GM12878 (cell line): ENCODE measurements at regions not wholly inside any gene's neighbourhood (a gene's known extent, or its start where the extent isn't known, plus 50 kb on each side); places are given as distances from the start of the nearest gene placed in this dataset.

ENCODE experiments used
- ATAC-seq: fragments of 200-7000 bp; cut with Tn5 transposase; 3 replicates; pipeline ENCODE4 v1.9.1; 2020; ENCODE audit warnings: mild to moderate bottlenecking, moderate library complexity
- BruUV-seq: library from RNA; stranded (reverse); fragments of 400-500 nt; replicated peaks from 2 replicates; lab custom pipeline; 2021; lab: Mats Ljungman, UMichigan
- CTCF ChIA-PET: fragments of 300-600 bp; sonication (Branson Sonifier 250); formaldehyde crosslinking; extraction: SDS; loops from one replicate; lab custom pipeline; 2021; ENCODE audit warnings: inconsistent platforms; lab: Yijun Ruan, JAX
- POLR2A ChIA-PET: fragments of 350-600 bp; formaldehyde crosslinking; extraction: SDS; loops from one replicate; lab custom pipeline; 2021; ENCODE audit warnings: inconsistent platforms; lab: Charles Lee
- RAD21 ChIA-PET: fragments of 300-600 bp; sonication (Branson Sonifier 250); formaldehyde crosslinking; loops from one replicate; lab custom pipeline; 2023; ENCODE audit warnings: antibody characterized with exemption; ENCODE audit not compliant: unreplicated experiment; lab: Charles Lee
- SMC1A ChIA-PET: fragments of 300-600 bp; sonication (Branson Sonifier 250); formaldehyde crosslinking; loops from one replicate; lab custom pipeline; 2023; ENCODE audit not compliant: unreplicated experiment, uncharacterized antibody; lab: Charles Lee
- DNase-seq: peaks from one replicate; pipeline ENCODE4 v3.0.0-alpha.2; 2011; ENCODE audit warnings: low read depth, low spot score
- FAIRE-seq: peaks from 3 replicates; lab custom pipeline; 2011; peaks lifted over from hg19 to GRCh38; lab: Jason Lieb, UNC
- H2AFZ ChIP-seq: 2 replicates; pipeline ENCODE4 v1.6.0; 2011; ENCODE audit warnings: low read depth, low read length, control low read depth; ENCODE audit not compliant: control insufficient read depth
- H3K27ac ChIP-seq: 2 replicates; pipeline ENCODE4 v1.5.1; 2011; ENCODE audit warnings: control low read depth; ENCODE audit not compliant: control insufficient read depth, insufficient read depth
- H3K27me3 ChIP-seq, 2 experiments: replicated peaks in 1 of 2; 2 replicates each; pipeline versions ENCODE4 v1.6.0 to v1.6.1; 2011; ENCODE audit warnings: low read length in 1 of 2; ENCODE audit not compliant: control insufficient read depth in 2 of 2, insufficient read depth in 2 of 2
- H3K36me3 ChIP-seq, 2 experiments: 2 replicates each; pipeline ENCODE4 v1.5.1; 2011; ENCODE audit warnings: low read length in 1 of 2; ENCODE audit not compliant: control insufficient read depth in 2 of 2, insufficient read depth in 2 of 2
- H3K4me1 ChIP-seq: 2 replicates; pipeline ENCODE4 v1.6.1; 2011; ENCODE audit warnings: mild to moderate bottlenecking, low read length, moderate library complexity, mixed read lengths; ENCODE audit not compliant: control insufficient read depth, insufficient read depth
- H3K4me2 ChIP-seq: 2 replicates; pipeline ENCODE4 v1.6.0; 2011; ENCODE audit warnings: control low read depth; ENCODE audit not compliant: control insufficient read depth, insufficient read depth
- H3K4me3 ChIP-seq: fragments of 200-600 bp; sonication (generic); 2 replicates; pipeline ENCODE4 v1.5.1; 2016
- H3K79me2 ChIP-seq: 2 replicates; pipeline ENCODE4 v1.6.0; 2011; ENCODE audit warnings: low read length; ENCODE audit not compliant: control insufficient read depth, insufficient read depth
- H3K9ac ChIP-seq: 2 replicates; pipeline ENCODE4 v1.8.0; 2011; ENCODE audit warnings: low read length, control low read depth, mixed read lengths; ENCODE audit not compliant: control insufficient read depth, insufficient read depth
- H3K9me3 ChIP-seq: replicated peaks from 3 replicates; pipeline ENCODE4 v1.5.1; 2011; ENCODE audit warnings: mild to moderate bottlenecking, low read length; ENCODE audit not compliant: control insufficient read depth, insufficient read depth
- H4K20me1 ChIP-seq: 2 replicates; pipeline ENCODE4 v1.6.0; 2011; ENCODE audit not compliant: control insufficient read depth, insufficient read depth
- CEBPB ChIP-seq, 2 experiments: fragments of 150-350 bp in 1 of 2; IDR thresholded peaks; 2 replicates each; pipeline ENCODE4 v1.6.1; 2012 to 2014; ENCODE audit warnings: low read depth in 2 of 2, low read length in 2 of 2, borderline replicate concordance in 1 of 2, inconsistent platforms in 1 of 2
- CTCF ChIP-seq, 3 experiments: IDR thresholded peaks in 2 of 3; conservative IDR thresholded peaks in 1 of 3; 2 replicates each; pipeline ENCODE4 v1.5.1; 2011; ENCODE audit warnings: low read depth in 3 of 3, low read length in 3 of 3, mild to moderate bottlenecking in 3 of 3, control low read depth in 2 of 3, moderate library complexity in 2 of 3, inconsistent platforms in 1 of 3, mixed read lengths in 1 of 3; ENCODE audit not compliant: control insufficient read depth in 2 of 3, insufficient read depth in 1 of 3; ENCODE audit errors: extremely low read depth in 1 of 3
- E2F4 ChIP-seq: IDR thresholded peaks from 2 replicates; pipeline ENCODE4 v1.6.1; 2012; ENCODE audit warnings: low read depth, low read length, improper control_type of control experiment
- ETV6 ChIP-seq, 2 experiments: fragments of 450-650 bp in 1 of 2; IDR thresholded peaks in 1 of 2; conservative IDR thresholded peaks in 1 of 2; 2 replicates each; pipeline ENCODE4 v1.6.1; 2014; ENCODE audit warnings: antibody characterized with exemption in 1 of 2, borderline replicate concordance in 1 of 2, low read depth in 1 of 2, mild to moderate bottlenecking in 1 of 2, moderate library complexity in 1 of 2
- JUND ChIP-seq: IDR thresholded peaks from 2 replicates; pipeline ENCODE4 v1.6.1; 2012; ENCODE audit warnings: low read depth, mild to moderate bottlenecking, low read length, improper control_type of control experiment, moderate library complexity
- KAT2A ChIP-seq: conservative IDR thresholded peaks from 2 replicates; pipeline ENCODE4 v1.6.1; 2011; ENCODE audit warnings: low read depth, low read length; ENCODE audit not compliant: control insufficient read depth
- NFYA ChIP-seq: IDR thresholded peaks from 2 replicates; pipeline ENCODE4 v1.6.1; 2011; ENCODE audit warnings: low read depth, mild to moderate bottlenecking, low read length, improper control_type of control experiment, borderline replicate concordance
- RBBP5 ChIP-seq: fragments of 200-600 bp; sonication (generic); conservative IDR thresholded peaks from 2 replicates; pipeline ENCODE4 v1.6.1; 2016
- SREBF2 ChIP-seq: IDR thresholded peaks from 2 replicates; pipeline ENCODE4 v1.6.1; 2012; ENCODE audit warnings: mild to moderate bottlenecking, low read length
- SUZ12 ChIP-seq: fragments of 200-600 bp; sonication (generic); IDR thresholded peaks from one replicate; pipeline ENCODE4 v1.6.1; 2018; ENCODE audit warnings: antibody characterized with exemption, mild to moderate bottlenecking; ENCODE audit not compliant: unreplicated experiment
- TARDBP ChIP-seq: IDR thresholded peaks from 2 replicates; pipeline ENCODE4 v1.6.1; 2016; ENCODE audit warnings: borderline replicate concordance
- WGBS: methylation state at CpG from one replicate; pipeline ENCODE4 v1.1.6; 2016; ENCODE audit warnings: low lambda C conversion rate; ENCODE audit not compliant: insufficient replicate concordance, insufficient coverage; ENCODE audit errors: missing lambda C conversion rate; 5-methylcytosine and 5-hydroxymethylcytosine counted together
- in situ Hi-C: fragments of 300-500 bp; cut with MboI; formaldehyde crosslinking; loops from 9 replicates; pipeline ENCODE4 v1.14.3; 2018; ENCODE audit warnings: mixed read lengths
- intact Hi-C: fragments of 100-400 bp; cut with micrococcal nuclease; formaldehyde crosslinking; loops from one replicate; pipeline ENCODE4 v1.14.2; 2022; ENCODE audit not compliant: unreplicated experiment

GRCh38 chr13:89982407-89983095 is 1364.9 kb upstream of the MIR17HG start:
- Histone ChIP-seq H3K4me1 (no peaks in the 10 kb centered on the region), H3K9me3 (no peaks in the 10 kb centered on the region), H3K4me3 (no peak overlapping the region), H3K27me3 (no peaks in the 10 kb centered on the region), H3K27ac (no peak overlapping the region), H3K9ac (no peak overlapping the region), H3K36me3 (no peaks in the 10 kb centered on the region), H3K79me2 (no peaks in the 10 kb centered on the region), H2AFZ (no peak overlapping the region), H4K20me1 (no peaks in the 10 kb centered on the region), H3K4me2 (no peak overlapping the region)
- no TSS peak for BruUV-seq
- RAD21 ChIA-PET, result no interaction called here
- in situ Hi-C loops, result no loop called here
- intact Hi-C loops, result no loop called here
- ATAC-seq, result no peak
- POLR2A ChIA-PET, result no interaction called here
- CTCF ChIA-PET, result no interaction called here
- WGBS, result 3% methylated on average over 5 of the region's 5 CpGs
- no peak for TF ChIP-seq KAT2A
- TF ChIP-seq TARDBP, result no peak
- no peak for TF ChIP-seq SUZ12
- TF ChIP-seq ETV6 (conservative IDR thresholded peaks at IDR 0.05 in 1 of 2, IDR thresholded peaks at IDR 0.05 in 1 of 2; ENCODE audit: borderline replicate concordance in 1 of 2, low read depth in 1 of 2), result no peak
- DNase-seq, result no peak
- no peak for FAIRE-seq
- SMC1A ChIA-PET, result no interaction called here

GRCh38 chr13:89988206-89988605 is 1359.3 kb upstream of the MIR17HG start:
- H4K20me1 ChIP-seq, result no peaks in the 10 kb centered on the region
- ChIA-PET POLR2A (no interaction called here), CTCF (no interaction called here), SMC1A (no interaction called here), RAD21 (no interaction called here)
- H3K9ac ChIP-seq, result no peak overlapping the region
- no peak overlapping the region for H2AFZ ChIP-seq
- H3K9me3 ChIP-seq, result no peaks in the 10 kb centered on the region
- no TSS peak for BruUV-seq
- no peak for ATAC-seq
- no peak overlapping the region for H3K4me2 ChIP-seq
- TF ChIP-seq CTCF (IDR thresholded peaks at IDR 0.05 in 2 of 3, conservative IDR thresholded peaks at IDR 0.05 in 1 of 3; ENCODE audit: control insufficient read depth in 2 of 3, extremely low read depth in 1 of 3, insufficient read depth in 1 of 3, low read depth in 3 of 3, low read length in 3 of 3) (no peak), E2F4 (no peak), SREBF2 (no peak), NFYA (no peak), JUND (no peak), CEBPB (IDR thresholded peaks at IDR 0.05; ENCODE audit: borderline replicate concordance in 1 of 2, low read depth in 2 of 2, low read length in 2 of 2) (no peak), RBBP5 (no peak)
- H3K27me3 ChIP-seq, result no peaks in the 10 kb centered on the region
- H3K4me3 ChIP-seq, result no peak overlapping the region
- in situ Hi-C loops (no loop called here), intact Hi-C loops (no loop called here)
- no peaks in the 10 kb centered on the region for H3K79me2 ChIP-seq
- WGBS, result under 1% methylated on average over 4 of the region's 4 CpGs
- no peaks in the 10 kb centered on the region for H3K4me1 ChIP-seq
- DNase-seq, result no peak
- FAIRE-seq, result no peak
- H3K36me3 ChIP-seq, result no peaks in the 10 kb centered on the region
- H3K27ac ChIP-seq, result no peak overlapping the region
